IMR-90 (cell line): ENCODE measurements at regions not wholly inside any gene's neighbourhood (a gene's known extent, or its start where the extent isn't known, plus 50 kb on each side); places are given as distances from the start of the nearest gene placed in this dataset.

Experiments
- ATAC-seq: fragments of 200-7000 bp; cut with Tn5 transposase; 2 replicates; pipeline ENCODE4 v1.9.1; 2020; ENCODE audit warnings: low read depth, mild to moderate bottlenecking, moderate library complexity
- BruUV-seq: library from RNA; stranded (reverse); fragments of 400-500 nt; replicated peaks from 2 replicates; lab custom pipeline; 2021; lab: Mats Ljungman, UMichigan
- CTCF ChIA-PET: fragments of 300-600 bp; formaldehyde crosslinking; extraction: SDS; loops from one replicate; lab custom pipeline; 2021; ENCODE audit warnings: antibody characterized with exemption; lab: Yijun Ruan, JAX
- POLR2A ChIA-PET: fragments of 300-600 bp; sonication (Branson Sonifier 250); formaldehyde crosslinking; loops from one replicate; lab custom pipeline; 2022; ENCODE audit warnings: antibody characterized with exemption; ENCODE audit not compliant: unreplicated experiment; lab: Charles Lee
- DNase-seq: peaks from one replicate; pipeline ENCODE4 v3.0.0; 2013
- H2AFZ ChIP-seq: replicated peaks from 2 replicates; pipeline ENCODE3; 2013; ENCODE audit warnings: low read length, mild to moderate bottlenecking; ENCODE audit not compliant: poor library complexity
- H2AK5ac ChIP-seq: 2 replicates; pipeline ENCODE4 v1.6.1; 2013; ENCODE audit warnings: low read depth, low read length, inconsistent platforms
- H2AK9ac ChIP-seq: replicated peaks from 2 replicates; pipeline ENCODE3; 2013; ENCODE audit warnings: mild to moderate bottlenecking, low read depth, low read length, moderate library complexity; ENCODE audit not compliant: poor library complexity
- H2BK120ac ChIP-seq: 2 replicates; pipeline ENCODE4 v1.6.1; 2013; ENCODE audit warnings: low read depth, low read length, inconsistent platforms
- H2BK15ac ChIP-seq: 3 replicates; pipeline ENCODE4 v1.6.1; 2013; ENCODE audit warnings: low read depth, low read length, inconsistent platforms
- H2BK20ac ChIP-seq: 2 replicates; pipeline ENCODE4 v1.6.1; 2013; ENCODE audit warnings: low read depth, mild to moderate bottlenecking, inconsistent platforms, low read length, moderate library complexity
- H2BK5ac ChIP-seq: 2 replicates; pipeline ENCODE4 v1.6.1; 2013; ENCODE audit warnings: mild to moderate bottlenecking, low read depth, low read length, inconsistent platforms; ENCODE audit not compliant: poor library complexity, severe bottlenecking
- H3K14ac ChIP-seq: replicated peaks from 2 replicates; pipeline ENCODE4 v1.6.1; 2013; ENCODE audit warnings: low read depth, low read length, inconsistent platforms
- H3K18ac ChIP-seq: 2 replicates; pipeline ENCODE4 v1.6.1; 2013; ENCODE audit warnings: low read depth, low read length, control low read depth
- H3K23ac ChIP-seq: 2 replicates; pipeline ENCODE4 v1.6.1; 2013; ENCODE audit warnings: low read depth, low read length, inconsistent platforms
- H3K27ac ChIP-seq: 2 replicates; pipeline ENCODE4 v1.5.1; 2013; ENCODE audit warnings: mild to moderate bottlenecking, control low read depth, low read length; ENCODE audit not compliant: insufficient read depth
- H3K27me3 ChIP-seq: 2 replicates; pipeline ENCODE4 v1.6.1; 2013; ENCODE audit warnings: low read length; ENCODE audit not compliant: control insufficient read depth, insufficient read depth
- H3K36me3 ChIP-seq: 2 replicates; pipeline ENCODE4 v1.6.1; 2013; ENCODE audit warnings: low read length, mixed read lengths; ENCODE audit not compliant: control insufficient read depth, insufficient read depth
- H3K4ac ChIP-seq: 2 replicates; pipeline ENCODE4 v1.6.1; 2013; ENCODE audit warnings: low read depth, low read length, inconsistent platforms
- H3K4me1 ChIP-seq: 2 replicates; pipeline ENCODE4 v1.6.1; 2013; ENCODE audit warnings: low read length, mixed read lengths; ENCODE audit not compliant: control insufficient read depth, insufficient read depth
- H3K4me2 ChIP-seq: 2 replicates; pipeline ENCODE4 v1.6.1; 2013; ENCODE audit warnings: low read depth, mild to moderate bottlenecking, control low read depth, low read length, moderate library complexity
- H3K4me3 ChIP-seq: 2 replicates; pipeline ENCODE4 v1.5.1; 2013; ENCODE audit warnings: low read depth, mild to moderate bottlenecking, control low read depth, low read length, moderate library complexity; ENCODE audit not compliant: insufficient read depth
- H3K56ac ChIP-seq: 2 replicates; pipeline ENCODE4 v1.6.1; 2013; ENCODE audit warnings: low read length, inconsistent platforms; ENCODE audit not compliant: insufficient read depth; ENCODE audit errors: extremely low read depth
- H3K79me1 ChIP-seq, 2 experiments: 2 replicates each; pipeline ENCODE4 v1.6.1; 2013; ENCODE audit warnings: low read length in 2 of 2, inconsistent platforms in 1 of 2, low read depth in 1 of 2
- H3K9ac ChIP-seq: 2 replicates; pipeline ENCODE4 v1.6.1; 2013; ENCODE audit warnings: low read depth, low read length, control low read depth
- H3K9me1 ChIP-seq: 2 replicates; pipeline ENCODE4 v1.6.1; 2013; ENCODE audit warnings: low read length, inconsistent platforms; ENCODE audit not compliant: insufficient read depth
- H3K9me3 ChIP-seq: 2 replicates; pipeline ENCODE4 v1.6.1; 2013; ENCODE audit warnings: low read length; ENCODE audit not compliant: control insufficient read depth, insufficient read depth
- H4K20me1 ChIP-seq: 2 replicates; pipeline ENCODE4 v1.6.1; 2013; ENCODE audit warnings: low read length, inconsistent platforms; ENCODE audit not compliant: insufficient read depth
- H4K5ac ChIP-seq: 2 replicates; pipeline ENCODE4 v1.6.1; 2013; ENCODE audit warnings: mild to moderate bottlenecking, low read depth, low read length, control low read depth
- H4K8ac ChIP-seq, 2 experiments: 2 replicates each; pipeline ENCODE4 v1.6.1; 2013; ENCODE audit warnings: low read depth in 2 of 2, low read length in 2 of 2, control low read depth in 1 of 2, inconsistent platforms in 1 of 2
- H4K91ac ChIP-seq: 2 replicates; pipeline ENCODE4 v1.6.1; 2013; ENCODE audit warnings: low read depth, low read length, inconsistent platforms; ENCODE audit not compliant: insufficient read depth
- CTCF ChIP-seq: conservative IDR thresholded peaks from 2 replicates; pipeline ENCODE4 v1.5.1; 2012; ENCODE audit warnings: mild to moderate bottlenecking, low read depth, low read length, improper control_type of control experiment
- ELK1 ChIP-seq: fragments of 150-350 bp; IDR thresholded peaks from 2 replicates; pipeline ENCODE4 v1.6.1; 2016; ENCODE audit warnings: low read depth, mild to moderate bottlenecking, low read length, moderate library complexity, borderline replicate concordance
- FOS ChIP-seq: fragments of 150-350 bp; IDR thresholded peaks from 2 replicates; pipeline ENCODE4 v1.6.1; 2016; ENCODE audit warnings: low read depth, low read length
- MAZ ChIP-seq: IDR thresholded peaks from 2 replicates; pipeline ENCODE4 v1.6.1; 2012; ENCODE audit warnings: low read depth, mild to moderate bottlenecking, low read length, improper control_type of control experiment, moderate library complexity, borderline replicate concordance
- RFX5 ChIP-seq: IDR thresholded peaks from 2 replicates; pipeline ENCODE4 v1.8.0; 2012; ENCODE audit warnings: low read depth, mild to moderate bottlenecking, low read length, moderate library complexity
- dilution Hi-C: fragments of 300-500 bp; cut with HindIII; formaldehyde crosslinking; loops from one replicate; pipeline ENCODE4 v1.14.3; 2018; ENCODE audit warnings: low sequenced_read_pairs; ENCODE audit not compliant: unreplicated experiment
- in situ Hi-C: fragments of 300-500 bp; cut with MboI; formaldehyde crosslinking; loops from 3 replicates; pipeline ENCODE4 v1.14.3; 2019; ENCODE audit warnings: low sequenced_read_pairs, inconsistent platforms, mixed read lengths
- intact Hi-C: fragments of 100-400 bp; cut with micrococcal nuclease; formaldehyde crosslinking; loops from 2 replicates; pipeline ENCODE4 v1.10.0; 2022

- H3K36me3 ChIP-seq: no peaks in the 10 kb centered on the region
- in situ Hi-C loops (no loop called here), dilution Hi-C loops (no loop called here), intact Hi-C loops (no loop called here)
- no peaks in the 10 kb centered on the region for H3K27me3 ChIP-seq
- no peak overlapping the region for H2BK120ac ChIP-seq
- H3K9me3 ChIP-seq: no peaks in the 10 kb centered on the region
- H3K79me1 ChIP-seq: no peaks in the 10 kb centered on the region
- no peak overlapping the region for H4K8ac ChIP-seq
- no peak overlapping the region for H3K27ac ChIP-seq
- no peaks in the 10 kb centered on the region for H3K4me1 ChIP-seq
- ChIA-PET POLR2A (no interaction called here), CTCF (no interaction called here)
- no peak overlapping the region for H2AK5ac ChIP-seq
- no peak overlapping the region for H4K91ac ChIP-seq
- no peak overlapping the region for H2AFZ ChIP-seq
- H3K9me1 ChIP-seq: no peaks in the 10 kb centered on the region
- H3K56ac ChIP-seq: no peak overlapping the region
- no peak overlapping the region for H2AK9ac ChIP-seq
- no peak overlapping the region for H2BK15ac ChIP-seq
- H3K4ac ChIP-seq: no peak overlapping the region
- no peak overlapping the region for H3K18ac ChIP-seq
- no peak overlapping the region for H4K5ac ChIP-seq
- BruUV-seq: no TSS peak
- TF ChIP-seq CTCF: no peak
- no peak for TF ChIP-seq RFX5
- TF ChIP-seq MAZ: no peak
- no peak for TF ChIP-seq FOS
- no peak for TF ChIP-seq ELK1
- H3K4me2 ChIP-seq: no peak overlapping the region
- H3K9ac ChIP-seq: no peak overlapping the region
- no peak overlapping the region for H2BK5ac ChIP-seq
- no peak overlapping the region for H3K4me3 ChIP-seq
- ATAC-seq: no peak
- DNase-seq: no peak
- no peaks in the 10 kb centered on the region for H4K20me1 ChIP-seq
- H2BK20ac ChIP-seq: no peak overlapping the region
- H3K14ac ChIP-seq: no peak overlapping the region
- no peak overlapping the region for H3K23ac ChIP-seq
Observed at GRCh38 chr6:48915591-48915990, 547.5 kb downstream of the MMUT start.
